Right lobe of liver (tissue), 4 donors: ENCODE measurements at regions not wholly inside any gene's neighbourhood (a gene's known extent, or its start where the extent isn't known, plus 50 kb on each side); places are given as distances from the start of the nearest gene placed in this dataset.

ENCODE experiments used
- POLR2A ChIP-seq: fragments of 450-650 bp; IDR thresholded peaks from one replicate; pipeline ENCODE4 v1.6.1; 2017; ENCODE audit warnings: antibody characterized with exemption, mild to moderate bottlenecking
- TF ChIP-seq, protein P1 (sequence below), 4 donors: fragments of 200-600 bp in 3 of 4; fragments of 450-650 bp in 1 of 4; IDR thresholded peaks; one replicate each; pipeline versions ENCODE4 v1.5.1 to v1.8.0; 2016 to 2022; ENCODE audit warnings: antibody characterized with exemption in 4 of 4, mild to moderate bottlenecking in 2 of 4
- donor health status: DM: no; HTN: no; CAD: no.
- donor health status: DM: no; HTN: no; CAD: no.
- donor health status: DM: no; HTN: yes; CAD: no.

DNA sequence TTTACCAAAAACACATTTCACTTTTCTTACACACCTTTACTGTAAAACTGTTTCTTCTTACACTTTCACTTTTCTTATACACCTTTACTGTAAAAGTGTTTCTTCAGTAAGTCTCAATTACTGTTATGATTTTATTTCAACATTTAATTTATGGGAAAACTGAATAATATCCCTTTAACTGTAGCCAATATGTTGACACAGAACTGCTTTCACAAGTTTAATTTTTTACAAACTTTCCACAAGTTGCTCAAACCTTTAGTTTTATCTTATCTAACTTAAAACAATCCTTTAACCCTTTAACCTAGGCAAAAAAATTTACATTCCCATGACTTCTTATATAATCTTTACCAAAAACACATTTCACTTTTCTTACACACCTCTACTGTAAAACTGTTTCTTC is 63.3 kb upstream of the OR5AN1 start:
- TF ChIP-seq, protein P1, sequence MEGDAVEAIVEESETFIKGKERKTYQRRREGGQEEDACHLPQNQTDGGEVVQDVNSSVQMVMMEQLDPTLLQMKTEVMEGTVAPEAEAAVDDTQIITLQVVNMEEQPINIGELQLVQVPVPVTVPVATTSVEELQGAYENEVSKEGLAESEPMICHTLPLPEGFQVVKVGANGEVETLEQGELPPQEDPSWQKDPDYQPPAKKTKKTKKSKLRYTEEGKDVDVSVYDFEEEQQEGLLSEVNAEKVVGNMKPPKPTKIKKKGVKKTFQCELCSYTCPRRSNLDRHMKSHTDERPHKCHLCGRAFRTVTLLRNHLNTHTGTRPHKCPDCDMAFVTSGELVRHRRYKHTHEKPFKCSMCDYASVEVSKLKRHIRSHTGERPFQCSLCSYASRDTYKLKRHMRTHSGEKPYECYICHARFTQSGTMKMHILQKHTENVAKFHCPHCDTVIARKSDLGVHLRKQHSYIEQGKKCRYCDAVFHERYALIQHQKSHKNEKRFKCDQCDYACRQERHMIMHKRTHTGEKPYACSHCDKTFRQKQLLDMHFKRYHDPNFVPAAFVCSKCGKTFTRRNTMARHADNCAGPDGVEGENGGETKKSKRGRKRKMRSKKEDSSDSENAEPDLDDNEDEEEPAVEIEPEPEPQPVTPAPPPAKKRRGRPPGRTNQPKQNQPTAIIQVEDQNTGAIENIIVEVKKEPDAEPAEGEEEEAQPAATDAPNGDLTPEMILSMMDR (IDR thresholded peaks at IDR 0.05): no peak
- no peak for TF ChIP-seq POLR2A
